RWPE2 (cell line): ENCODE measurements at regions not wholly inside any gene's neighbourhood (a gene's known extent, or its start where the extent isn't known, plus 50 kb on each side); places are given as distances from the start of the nearest gene placed in this dataset.

Experiments
- ATAC-seq: fragments of 200-7000 bp; cut with Tn5 transposase; 3 replicates; pipeline ENCODE4 v1.9.1; 2021; ENCODE audit warnings: low read depth
- DNase-seq: peaks from one replicate; pipeline ENCODE4 v3.0.0-alpha.2; 2020; ENCODE audit warnings: low spot score
- H3K27ac ChIP-seq: fragments of 450-650 bp; 2 replicates; pipeline ENCODE4 v1.5.1; 2017; ENCODE audit warnings: mild to moderate bottlenecking; ENCODE audit not compliant: poor library complexity, severe bottlenecking
- H3K27me3 ChIP-seq: fragments of 250-450 bp; sonication (Bioruptor Pico); 2 replicates; pipeline ENCODE4 v1.5.1; 2021; ENCODE audit warnings: mild to moderate bottlenecking, moderate library complexity; ENCODE audit not compliant: insufficient read depth, poor library complexity, severe bottlenecking
- H3K36me3 ChIP-seq: fragments of 250-450 bp; sonication (Bioruptor Pico); 2 replicates; pipeline ENCODE4 v1.5.1; 2020; ENCODE audit warnings: low read depth, mild to moderate bottlenecking, moderate library complexity
- H3K4me1 ChIP-seq: fragments of 250-450 bp; sonication (Bioruptor Pico); 2 replicates; pipeline ENCODE4 v1.5.1; 2021; ENCODE audit warnings: mild to moderate bottlenecking, moderate library complexity; ENCODE audit not compliant: insufficient read depth, poor library complexity, severe bottlenecking
- H3K4me3 ChIP-seq: fragments of 250-450 bp; sonication (Bioruptor Pico); 2 replicates; pipeline ENCODE4 v1.5.1; 2021; ENCODE audit warnings: mild to moderate bottlenecking, moderate library complexity; ENCODE audit not compliant: severe bottlenecking
- H3K9me3 ChIP-seq: fragments of 250-450 bp; sonication (Bioruptor Pico); 2 replicates; pipeline ENCODE4 v1.5.1; 2021; ENCODE audit warnings: mild to moderate bottlenecking, moderate library complexity; ENCODE audit not compliant: severe bottlenecking
- CTCF ChIP-seq: fragments of 450-650 bp; IDR thresholded peaks from one replicate; pipeline ENCODE4 v1.5.1; 2017; ENCODE audit warnings: mild to moderate bottlenecking, moderate library complexity; ENCODE audit not compliant: poor library complexity, severe bottlenecking

- DNase-seq (no peak), ATAC-seq (no peak)
- Histone ChIP-seq H3K27ac (no peak overlapping the region), H3K4me1 (peaks cover 6% of the 10 kb centered on the region), H3K36me3 (no peaks in the 10 kb centered on the region), H3K27me3 (no peaks in the 10 kb centered on the region), H3K9me3 (peaks cover 8% of the 10 kb centered on the region), H3K4me3 (no peak overlapping the region)
- no peak for TF ChIP-seq CTCF
Observed at GRCh38 chr22:27347951-27348350, 453.6 kb downstream of the MN1 start.

- ATAC-seq (0 out of 3 replicates have a peak, but pooled peaks have one; percentile 25), DNase-seq (no peak)
- Histone ChIP-seq H3K4me3 (no peak overlapping the region), H3K36me3 (no peaks in the 10 kb centered on the region), H3K27ac (no peak overlapping the region), H3K4me1 (peaks cover 6% of the 10 kb centered on the region), H3K9me3 (peaks cover 8% of the 10 kb centered on the region), H3K27me3 (no peaks in the 10 kb centered on the region)
- TF ChIP-seq CTCF: no peak
Observed at GRCh38 chr22:27348634-27349033, 452.9 kb downstream of the MN1 start.

GRCh38 chr22:27349456-27349855 is 452.1 kb downstream of the MN1 start:
- H3K36me3 ChIP-seq: no peaks in the 10 kb centered on the region
- no peak overlapping the region for H3K27ac ChIP-seq
- TF ChIP-seq CTCF: no peak
- H3K9me3 ChIP-seq: peaks cover 8% of the 10 kb centered on the region
- no peaks in the 10 kb centered on the region for H3K27me3 ChIP-seq
- ATAC-seq: no peak
- H3K4me3 ChIP-seq: no peak overlapping the region
- H3K4me1 ChIP-seq: peaks cover 6% of the 10 kb centered on the region
- DNase-seq: no peak

- Histone ChIP-seq H3K4me1 (peaks cover 6% of the 10 kb centered on the region), H3K27ac (no peak overlapping the region), H3K27me3 (no peaks in the 10 kb centered on the region), H3K36me3 (no peaks in the 10 kb centered on the region), H3K4me3 (no peak overlapping the region), H3K9me3 (peaks cover 8% of the 10 kb centered on the region)
- no peak for ATAC-seq
- DNase-seq: no peak
- TF ChIP-seq CTCF: no peak
Observed at GRCh38 chr22:27350306-27350705, 451.2 kb downstream of the MN1 start.

- Histone ChIP-seq H3K9me3 (peaks cover 8% of the 10 kb centered on the region), H3K4me3 (no peak overlapping the region), H3K27ac (no peak overlapping the region), H3K36me3 (no peaks in the 10 kb centered on the region), H3K4me1 (peaks cover 6% of the 10 kb centered on the region), H3K27me3 (no peaks in the 10 kb centered on the region)
- DNase-seq (no peak), ATAC-seq (no peak)
- TF ChIP-seq CTCF: no peak
Observed at GRCh38 chr22:27352426-27352825, 449.1 kb downstream of the MN1 start.
